GM23338 (cell line): ENCODE measurements at regions not wholly inside any gene's neighbourhood (a gene's known extent, or its start where the extent isn't known, plus 50 kb on each side); places are given as distances from the start of the nearest gene placed in this dataset.

Experiments
- ATAC-seq: fragments of 200-7000 bp; cut with Tn5 transposase; 3 replicates; pipeline ENCODE4 v1.9.1; 2020
- DNase-seq: peaks from one replicate; pipeline ENCODE4 v3.0.0-alpha.2; 2015; ENCODE audit warnings: low spot score
- H2AFZ ChIP-seq: fragments of 200-600 bp; sonication (generic); 2 replicates; pipeline ENCODE4 v1.8.0; 2016; ENCODE audit warnings: antibody characterized with exemption, mild to moderate bottlenecking, moderate library complexity
- H3F3A ChIP-seq: fragments of 200-600 bp; sonication (generic); replicated peaks from 2 replicates; pipeline ENCODE4 v1.8.0; 2017; ENCODE audit warnings: antibody characterized with exemption, mixed run types, low read depth
- H3K27ac ChIP-seq: fragments of 200-600 bp; sonication (generic); 2 replicates; pipeline ENCODE4 v1.6.1; 2016; ENCODE audit warnings: low read depth
- H3K27me3 ChIP-seq: fragments of 200-600 bp; sonication (generic); 2 replicates; pipeline ENCODE4 v1.8.0; 2016; ENCODE audit warnings: mild to moderate bottlenecking, mixed run types, moderate library complexity; ENCODE audit not compliant: insufficient read depth
- H3K36me3 ChIP-seq: fragments of 200-600 bp; sonication (generic); 2 replicates; pipeline ENCODE4 v1.8.0; 2016; ENCODE audit warnings: mild to moderate bottlenecking; ENCODE audit not compliant: insufficient read depth
- H3K4me1 ChIP-seq: fragments of 200-600 bp; sonication (generic); 2 replicates; pipeline ENCODE4 v1.8.0; 2016; ENCODE audit warnings: mild to moderate bottlenecking, moderate library complexity; ENCODE audit not compliant: insufficient read depth
- H3K4me2 ChIP-seq: fragments of 200-600 bp; sonication (generic); 2 replicates; pipeline ENCODE4 v1.7.1; 2017; ENCODE audit warnings: mixed run types
- H3K4me3 ChIP-seq: fragments of 200-600 bp; sonication (generic); 2 replicates; pipeline ENCODE4 v1.6.1; 2016; ENCODE audit warnings: mixed run types
- H3K79me2 ChIP-seq: fragments of 200-600 bp; sonication (generic); replicated peaks from 2 replicates; pipeline ENCODE4 v1.8.0; 2017; ENCODE audit warnings: mild to moderate bottlenecking; ENCODE audit not compliant: insufficient read depth
- H3K9me2 ChIP-seq: fragments of 200-600 bp; sonication (generic); 2 replicates; pipeline ENCODE4 v1.8.0; 2017; ENCODE audit not compliant: insufficient read depth
- H4K20me1 ChIP-seq: fragments of 200-600 bp; sonication (generic); replicated peaks from 2 replicates; pipeline ENCODE4 v1.8.0; 2017; ENCODE audit warnings: mild to moderate bottlenecking; ENCODE audit not compliant: insufficient read depth
- H3K27ac Mint-ChIP-seq: 2 replicates; pipeline ENCODE4 v1.8.0; 2020; ENCODE audit warnings: inconsistent platforms, mild to moderate bottlenecking, moderate library complexity, mixed read lengths
- H3K27me3 Mint-ChIP-seq: 3 replicates; pipeline ENCODE4 v1.8.0; 2022; ENCODE audit warnings: low read depth, mild to moderate bottlenecking, moderate library complexity, mixed read lengths, inconsistent platforms; ENCODE audit not compliant: insufficient read depth, poor library complexity
- H3K36me3 Mint-ChIP-seq: 3 replicates; pipeline ENCODE4 v1.8.0; 2021; ENCODE audit warnings: low read depth, mild to moderate bottlenecking, inconsistent platforms, moderate library complexity, mixed read lengths
- H3K4me1 Mint-ChIP-seq: 3 replicates; pipeline ENCODE4 v1.8.0; 2020; ENCODE audit warnings: mild to moderate bottlenecking, inconsistent platforms, mixed read lengths
- H3K4me3 Mint-ChIP-seq: 3 replicates; pipeline ENCODE4 v1.8.0; 2021; ENCODE audit warnings: moderate library complexity, mild to moderate bottlenecking, inconsistent platforms, mixed read lengths
- H3K9me3 Mint-ChIP-seq: 3 replicates; pipeline ENCODE4 v1.8.0; 2020; ENCODE audit warnings: moderate library complexity, mild to moderate bottlenecking, inconsistent platforms, mixed read lengths
- CTCF ChIP-seq, 2 experiments: fragments of 200-600 bp in 1 of 2; sonication (generic) in 1 of 2; conservative IDR thresholded peaks; 2 replicates each; pipeline versions ENCODE4 v1.5.1 to v1.6.1; 2016 to 2017; ENCODE audit warnings: antibody characterized with exemption in 2 of 2, low read depth in 2 of 2, mild to moderate bottlenecking in 2 of 2, moderate library complexity in 1 of 2
- ETS1 ChIP-seq: IDR thresholded peaks from 2 replicates; pipeline ENCODE4 v1.6.1; 2016; ENCODE audit warnings: antibody characterized with exemption
- EZH2 ChIP-seq: fragments of 200-600 bp; sonication (generic); IDR thresholded peaks from one replicate; pipeline ENCODE4 v1.8.0; 2017; ENCODE audit warnings: antibody characterized with exemption, mild to moderate bottlenecking, low read depth; ENCODE audit not compliant: unreplicated experiment
- EZH2phosphoT487 ChIP-seq: fragments of 200-600 bp; sonication (generic); IDR thresholded peaks from one replicate; pipeline ENCODE4 v1.8.1; 2018; ENCODE audit warnings: antibody characterized with exemption; ENCODE audit not compliant: unreplicated experiment
- JUNB ChIP-seq: IDR thresholded peaks from one replicate; pipeline ENCODE4 v1.6.1; 2016; ENCODE audit warnings: antibody characterized with exemption; ENCODE audit not compliant: unreplicated experiment
- POLR2AphosphoS5 ChIP-seq: IDR thresholded peaks from 2 replicates; pipeline ENCODE4 v1.6.1; 2016; ENCODE audit warnings: antibody characterized with exemption, low read depth
- REST ChIP-seq: IDR thresholded peaks from one replicate; pipeline ENCODE4 v1.6.1; 2018; ENCODE audit warnings: antibody characterized with exemption; ENCODE audit not compliant: unreplicated experiment
- STAT1 ChIP-seq: IDR thresholded peaks from one replicate; pipeline ENCODE4 v1.6.1; 2016; ENCODE audit warnings: antibody characterized with exemption; ENCODE audit not compliant: unreplicated experiment
- ZNF114 ChIP-seq: fragments of 250-450 bp; sonication (Bioruptor Pico); IDR thresholded peaks from 2 replicates; pipeline ENCODE4 v1.5.0; 2020; ENCODE audit warnings: mild to moderate bottlenecking, moderate library complexity
- ZNF331 ChIP-seq: fragments of 250-450 bp; sonication (Bioruptor Pico); IDR thresholded peaks from 2 replicates; pipeline ENCODE4 v1.5.0; 2020; ENCODE audit warnings: low read depth, mild to moderate bottlenecking, moderate library complexity
- ZNF462 ChIP-seq: fragments of 250-450 bp; sonication (Bioruptor Pico); IDR thresholded peaks from 2 replicates; pipeline ENCODE4 v1.5.0; 2020; ENCODE audit warnings: mild to moderate bottlenecking, moderate library complexity

- H3K9me3 Mint-ChIP-seq, result no peaks in the 10 kb centered on the region; the same call in none of the 3 replicates
- H3K27me3 ChIP-seq, result no peaks in the 10 kb centered on the region
These were observed 63.3 kb downstream of the DRD1 start for GRCh38 chr5:175380701-175381100.

More at GRCh38 chr5:175380701-175381100, 63.3 kb downstream of the DRD1 start:
- peaks cover 3% of the 10 kb centered on the region for H3K27me3 Mint-ChIP-seq
- H3K4me3 Mint-ChIP-seq, result no peak overlapping the region
- H3K27ac Mint-ChIP-seq, result no peak overlapping the region
- Histone ChIP-seq H2AFZ (no peak overlapping the region), H3F3A (no peaks in the 10 kb centered on the region), H3K79me2 (no peaks in the 10 kb centered on the region), H3K4me3 (no peak overlapping the region), H3K27ac (no peak overlapping the region), H3K4me1 (no peaks in the 10 kb centered on the region), H3K36me3 (no peaks in the 10 kb centered on the region), H3K9me2 (no peaks in the 10 kb centered on the region), H3K4me2 (no peak overlapping the region), H4K20me1 (no peaks in the 10 kb centered on the region)
- TF ChIP-seq CTCF (conservative IDR thresholded peaks at IDR 0.05; ENCODE audit: low read depth in 2 of 2), result no peak
- TF ChIP-seq JUNB, result no peak
- TF ChIP-seq POLR2AphosphoS5, result no peak
- TF ChIP-seq ZNF114, result no peak
- TF ChIP-seq EZH2, result no peak
- TF ChIP-seq REST, result no peak
- TF ChIP-seq STAT1, result no peak
- no peak for TF ChIP-seq ZNF462 (CRISPR knock-in tag)
- no peak for TF ChIP-seq ZNF331
- no peak for TF ChIP-seq ETS1
- TF ChIP-seq EZH2phosphoT487, result no peak
- H3K36me3 Mint-ChIP-seq, result no peaks in the 10 kb centered on the region
- peaks cover 6% of the 10 kb centered on the region for H3K4me1 Mint-ChIP-seq
- no peak for ATAC-seq
- DNase-seq, result no peak
